ENCODE measurements at regions not wholly inside any gene's neighbourhood (a gene's known extent, or its start where the extent isn't known, plus 50 kb on each side); places are given as distances from the start of the nearest gene placed in this dataset.

DNA sequence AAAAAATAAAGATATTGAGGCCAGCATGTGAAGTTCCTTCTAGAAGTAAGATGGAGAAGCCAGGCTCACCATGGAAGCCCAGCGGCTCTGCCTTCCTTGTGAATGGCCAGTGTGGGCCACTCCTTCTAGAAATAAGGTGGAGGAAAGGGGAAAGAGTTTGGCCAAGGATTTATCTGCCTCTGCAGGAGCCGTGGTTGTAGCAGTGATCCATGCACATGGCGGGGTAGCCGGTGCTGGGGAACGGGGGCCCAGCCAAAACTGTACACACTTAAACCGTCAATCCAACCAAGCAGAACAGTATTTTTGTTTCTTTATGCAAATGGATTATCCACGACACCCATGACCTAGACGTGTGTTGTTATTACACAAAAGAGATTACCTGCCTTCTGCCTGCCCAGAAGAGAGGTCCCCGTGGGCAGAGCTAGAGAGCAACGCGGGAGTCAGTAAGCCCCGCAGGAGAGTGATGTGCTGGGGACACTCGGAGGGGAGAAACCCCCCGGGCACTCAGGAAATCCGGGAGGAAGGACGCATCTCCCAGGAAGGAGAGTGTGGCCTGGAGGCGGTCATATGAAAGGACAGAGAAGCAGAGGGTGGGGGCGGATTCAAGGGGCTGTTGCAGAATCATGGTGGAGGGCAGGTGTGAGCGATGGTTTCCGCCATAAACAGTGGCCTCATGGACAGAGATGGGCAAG is 218.4 kb upstream of the PPP2R2D start:
- no peak for TF ChIP-seq GATA3 (IDR thresholded peaks at IDR 0.05; ENCODE audit: low read depth, low read length)
- TF ChIP-seq GATA2 (IDR thresholded peaks at IDR 0.05; ENCODE audit: low read depth, low read length) = no peak

DNA sequence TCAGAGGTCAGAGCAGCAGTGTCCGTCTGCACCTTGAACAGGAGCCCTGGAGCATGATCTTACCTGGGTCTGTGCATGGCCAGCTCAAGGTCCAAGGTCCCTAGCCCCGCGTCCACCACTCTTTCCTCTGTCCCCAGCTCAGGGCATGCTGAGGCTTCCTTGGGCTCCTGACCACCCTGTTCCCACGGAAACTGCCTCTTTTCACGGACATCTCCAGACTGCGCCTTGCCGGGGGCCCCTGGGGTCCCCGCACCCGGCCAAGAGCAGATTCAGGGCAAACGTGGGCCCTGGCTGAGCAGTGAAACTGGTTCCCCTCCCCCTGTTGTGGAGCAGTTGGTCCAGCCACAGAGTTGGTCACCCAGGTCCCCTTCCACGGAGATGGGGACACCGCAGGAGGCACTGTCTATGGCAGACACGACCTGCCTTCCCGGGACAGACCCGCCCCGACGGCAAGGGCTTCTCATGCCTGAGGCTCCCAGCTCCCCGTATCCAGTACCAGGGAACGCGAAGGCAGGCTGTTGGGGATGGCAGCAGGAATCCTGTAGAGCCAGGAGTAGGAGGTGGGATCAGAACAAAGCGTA is 217.4 kb upstream of the PPP2R2D start:
- TF ChIP-seq GATA3 (IDR thresholded peaks at IDR 0.05; ENCODE audit: low read depth, low read length) = no peak

DNA sequence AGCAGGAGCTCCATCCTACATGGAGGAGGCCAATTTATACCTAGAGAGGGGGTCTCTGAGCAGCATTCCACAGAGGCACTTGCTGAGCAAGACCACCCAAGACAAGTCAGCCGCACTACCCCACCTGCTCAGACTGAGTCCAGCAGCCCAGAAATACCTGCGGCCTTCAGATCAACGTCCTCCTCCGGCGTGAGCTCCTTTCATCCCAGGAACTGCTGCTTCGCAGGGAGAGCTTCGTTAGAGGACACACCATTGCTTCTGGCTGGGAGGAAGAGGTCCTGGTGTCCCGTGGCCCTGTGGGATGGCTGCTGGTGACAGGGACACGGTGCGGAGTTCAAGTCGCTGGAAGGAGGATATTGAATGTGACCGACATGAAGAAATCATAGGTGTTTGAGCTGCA is 216.9 kb upstream of the PPP2R2D start:
- TF ChIP-seq GATA2 (IDR thresholded peaks at IDR 0.05; ENCODE audit: low read depth, low read length) (no peak), GATA3 (IDR thresholded peaks at IDR 0.05; ENCODE audit: low read depth, low read length) (no peak)

DNA sequence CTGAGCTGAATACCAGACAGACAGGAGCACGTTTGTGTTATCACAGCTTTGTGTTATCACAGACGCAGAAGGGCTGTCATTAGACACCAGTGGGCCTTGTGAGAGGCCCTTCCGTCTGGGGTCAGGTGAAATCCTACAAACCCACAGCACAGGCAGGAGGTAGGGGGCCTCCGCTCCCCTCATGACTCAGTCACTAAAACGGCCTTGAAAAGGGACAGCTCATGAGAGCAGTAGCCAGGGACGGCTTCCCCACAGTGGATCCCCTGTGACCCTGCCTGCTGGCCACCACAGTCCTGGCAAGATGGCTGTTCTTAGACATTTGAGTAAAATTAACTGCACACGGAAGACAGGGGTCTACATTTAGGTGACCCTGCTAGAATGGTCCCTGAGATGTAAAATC is 215.8 kb upstream of the PPP2R2D start:
- TF ChIP-seq GATA3 (IDR thresholded peaks at IDR 0.05; ENCODE audit: low read depth, low read length) = no peak
- no peak for TF ChIP-seq GATA2 (IDR thresholded peaks at IDR 0.05; ENCODE audit: low read depth, low read length)

DNA sequence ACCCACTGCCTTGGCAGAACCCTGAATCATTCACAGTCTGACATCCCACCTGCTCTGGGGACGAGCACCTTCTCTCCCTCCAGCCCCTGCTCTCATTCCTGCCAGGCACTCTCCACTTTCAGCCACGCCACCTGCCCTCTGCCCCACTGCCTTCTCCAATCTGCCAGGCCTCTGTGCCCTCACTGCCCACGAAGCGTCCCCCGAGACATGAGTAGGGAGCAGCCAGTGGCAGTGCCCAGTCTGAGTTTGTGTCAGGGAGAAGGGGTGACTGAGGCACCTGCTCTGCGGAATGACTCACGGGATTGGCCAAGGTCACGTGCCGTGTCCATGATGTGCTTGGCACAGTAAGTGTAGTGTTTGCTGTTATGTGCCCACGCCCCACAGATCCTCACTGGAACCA is 215.2 kb upstream of the PPP2R2D start:
- TF ChIP-seq GATA2 (IDR thresholded peaks at IDR 0.05; ENCODE audit: low read depth, low read length) (no peak), GATA3 (IDR thresholded peaks at IDR 0.05; ENCODE audit: low read depth, low read length) (no peak)

DNA sequence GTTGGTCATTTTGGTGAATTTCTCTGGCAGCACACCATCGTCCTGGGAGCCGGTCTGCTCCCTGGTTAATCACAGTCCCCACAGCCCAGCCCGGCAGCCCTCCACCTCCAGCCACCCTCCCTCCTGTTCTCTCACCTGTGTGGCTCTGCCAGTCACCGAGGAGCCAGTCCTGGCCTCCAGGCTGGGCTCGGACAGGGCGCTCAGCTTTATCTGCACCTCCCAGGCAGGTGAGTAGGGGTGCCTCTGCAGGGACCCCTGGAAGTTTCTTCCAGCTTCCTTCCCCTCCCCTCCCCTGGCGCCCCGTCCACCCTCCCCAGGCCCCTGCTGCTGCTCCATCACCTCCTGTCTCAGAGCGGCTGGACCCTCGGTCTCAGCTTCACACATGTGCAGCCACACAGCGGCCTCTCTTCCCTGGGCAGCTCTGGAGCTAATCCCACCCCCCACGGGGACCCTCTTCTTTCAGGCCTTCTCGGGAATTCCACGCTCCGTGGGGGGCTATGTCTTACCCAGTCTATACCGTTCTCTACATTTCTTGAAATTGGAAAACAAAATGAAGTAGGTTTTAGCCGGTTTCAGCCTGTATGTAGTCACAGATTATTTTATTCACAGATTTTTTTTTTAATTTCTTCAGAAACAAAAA is 213.9 kb upstream of the PPP2R2D start:
- no peak for TF ChIP-seq GATA3 (IDR thresholded peaks at IDR 0.05; ENCODE audit: low read depth, low read length)
- TF ChIP-seq GATA2 (IDR thresholded peaks at IDR 0.05; ENCODE audit: low read depth, low read length) = no peak

DNA sequence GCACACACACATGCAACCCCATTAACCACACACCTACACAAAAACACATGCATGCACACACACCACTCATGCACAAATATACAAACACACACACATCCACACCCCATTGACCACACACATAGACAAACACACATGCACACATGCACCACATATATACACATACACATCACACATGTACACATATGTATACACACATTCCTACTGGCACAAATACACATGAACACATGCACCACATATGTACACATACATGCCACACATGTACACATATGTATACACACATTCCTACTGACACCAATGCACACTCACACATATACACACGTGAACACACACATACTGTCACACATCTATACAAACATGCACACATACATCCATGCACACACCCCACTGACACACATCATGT is 212.5 kb upstream of the PPP2R2D start:
- TF ChIP-seq GATA2 (IDR thresholded peaks at IDR 0.05; ENCODE audit: low read depth, low read length) = no peak
- TF ChIP-seq GATA3 (IDR thresholded peaks at IDR 0.05; ENCODE audit: low read depth, low read length) = no peak

DNA sequence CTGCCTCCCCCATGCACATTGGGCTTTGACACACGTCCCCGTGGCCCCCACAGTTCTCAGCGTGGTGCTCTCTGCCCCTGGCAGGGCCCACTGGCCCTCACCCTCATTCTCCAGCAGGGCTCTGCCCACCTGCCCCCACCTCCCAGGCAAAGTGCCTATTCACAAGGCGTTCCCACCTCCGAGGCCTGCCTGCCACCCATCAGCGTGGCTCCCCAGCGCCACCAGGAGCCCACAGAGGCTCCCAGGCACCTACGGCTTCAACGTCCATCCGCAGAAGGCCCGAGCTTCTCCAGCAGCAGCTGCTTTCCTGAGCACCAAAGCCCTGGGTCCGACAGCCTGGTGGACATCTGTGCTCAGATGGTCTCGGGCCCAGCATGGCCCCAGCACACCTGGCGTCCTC is 211.8 kb upstream of the PPP2R2D start:
- TF ChIP-seq GATA3 (IDR thresholded peaks at IDR 0.05; ENCODE audit: low read depth, low read length) (no peak), GATA2 (IDR thresholded peaks at IDR 0.05; ENCODE audit: low read depth, low read length) (no peak)

DNA sequence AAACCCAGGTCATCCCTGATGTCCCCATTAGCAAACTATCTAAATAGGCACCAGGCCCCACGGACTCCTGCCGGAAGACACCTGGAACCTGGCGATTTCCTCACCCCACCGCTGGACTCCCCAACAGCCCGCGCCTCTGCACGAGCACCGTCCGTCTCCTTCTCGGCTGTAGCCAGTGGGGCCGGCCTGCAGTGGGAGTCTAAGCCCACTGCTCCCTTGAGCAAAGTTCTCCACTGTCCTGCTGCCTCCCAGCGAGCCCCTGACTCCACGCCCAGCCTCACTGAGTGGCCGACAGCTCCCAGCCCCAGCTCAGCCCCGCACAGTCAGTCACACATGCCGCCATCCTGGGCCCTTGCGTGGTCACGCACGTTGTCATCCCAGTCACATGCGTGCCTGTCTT is 211.3 kb upstream of the PPP2R2D start:
- TF ChIP-seq GATA2 (IDR thresholded peaks at IDR 0.05; ENCODE audit: low read depth, low read length) = no peak
- no peak for TF ChIP-seq GATA3 (IDR thresholded peaks at IDR 0.05; ENCODE audit: low read depth, low read length)

DNA sequence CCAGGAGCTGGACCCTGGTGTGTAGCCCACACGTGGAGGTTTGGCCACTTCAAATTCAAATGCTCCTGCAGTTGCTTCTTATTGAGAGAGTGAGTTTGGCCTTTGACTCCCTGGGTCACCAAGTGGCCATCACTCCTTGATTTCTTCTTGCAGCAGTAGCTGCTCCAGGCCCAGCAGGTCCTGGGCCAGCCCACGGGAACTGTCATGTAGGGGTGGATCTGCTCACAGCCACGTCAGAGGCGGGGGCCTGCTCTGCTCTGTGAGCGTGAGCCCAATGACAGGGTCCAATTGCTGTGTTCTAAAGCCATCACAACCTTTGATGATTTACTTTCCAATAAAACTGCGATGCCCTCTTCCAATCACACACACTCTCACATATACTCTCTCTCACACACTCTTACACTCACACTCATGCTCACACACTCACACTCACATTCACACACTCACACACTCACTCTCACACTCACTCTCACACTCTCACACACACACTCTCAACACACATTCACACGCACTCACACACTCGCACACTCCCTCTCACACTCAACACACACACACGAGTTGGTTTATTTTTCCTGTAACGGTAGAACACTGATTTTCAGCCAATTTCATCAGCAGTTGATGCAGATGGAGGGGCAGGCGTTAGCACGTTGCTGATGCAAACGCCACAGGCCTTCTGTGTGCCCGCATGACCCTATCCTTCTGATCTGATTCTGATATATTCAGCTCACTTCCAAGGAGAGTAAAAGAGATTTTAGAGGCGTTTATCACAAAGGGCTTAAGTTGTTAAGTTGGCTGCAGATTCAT is 210.7 kb upstream of the PPP2R2D start:
- TF ChIP-seq GATA2 (IDR thresholded peaks at IDR 0.05; ENCODE audit: low read depth, low read length) (no peak), GATA3 (IDR thresholded peaks at IDR 0.05; ENCODE audit: low read depth, low read length) (no peak)

DNA sequence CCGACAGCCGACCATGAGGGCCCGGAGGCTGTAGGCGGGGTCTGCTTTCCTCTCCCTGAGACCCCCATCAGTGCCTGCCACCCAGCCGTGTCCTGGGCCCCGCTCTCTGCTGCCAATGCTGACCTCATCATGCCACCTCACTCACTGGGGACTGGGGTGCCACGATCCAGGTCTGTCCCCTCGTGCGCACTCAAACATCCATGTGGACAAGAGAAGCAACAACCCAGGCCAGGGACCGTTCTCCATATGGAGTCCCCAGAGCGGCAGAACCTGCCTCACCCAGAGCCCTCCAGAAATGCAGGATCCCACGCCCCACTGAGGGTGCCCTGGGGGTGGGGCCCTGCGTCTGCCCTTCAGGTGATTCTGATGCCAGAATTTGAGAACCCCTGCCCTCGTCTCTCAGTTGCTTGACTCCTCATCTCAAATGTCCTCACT is 210.0 kb upstream of the PPP2R2D start:
- TF ChIP-seq GATA3 (IDR thresholded peaks at IDR 0.05; ENCODE audit: low read depth, low read length) (no peak), GATA2 (IDR thresholded peaks at IDR 0.05; ENCODE audit: low read depth, low read length) (no peak)

DNA sequence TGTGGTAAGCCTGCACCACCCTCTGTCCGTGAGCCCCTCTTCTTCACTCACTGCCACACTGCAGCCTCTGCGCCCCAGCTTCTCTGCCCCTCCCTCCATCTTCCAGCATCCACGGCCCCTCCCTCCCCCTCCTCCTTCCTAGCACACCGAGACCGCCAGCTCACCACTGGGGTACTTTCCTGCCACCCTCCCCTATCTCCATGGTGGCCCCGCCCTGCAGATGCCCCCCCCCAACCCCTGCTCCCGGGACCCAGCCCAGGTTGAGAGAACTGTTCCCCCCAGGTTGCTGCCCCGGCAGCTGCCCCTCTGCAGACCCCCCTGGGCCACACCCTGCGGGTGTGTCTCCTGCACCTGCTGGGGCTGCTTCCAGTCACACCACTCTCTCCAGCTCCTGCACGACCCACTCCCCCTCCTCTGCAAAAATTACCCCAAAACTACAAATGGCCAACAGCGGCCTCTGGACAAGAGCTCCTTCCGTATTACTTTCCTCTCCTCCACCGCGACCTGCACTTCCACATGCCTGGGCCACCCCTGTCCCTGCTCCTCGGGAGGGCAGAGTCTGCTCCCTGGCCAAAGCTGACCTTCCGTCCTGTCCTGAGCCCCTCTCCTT is 209.2 kb upstream of the PPP2R2D start:
- TF ChIP-seq GATA2 (IDR thresholded peaks at IDR 0.05; ENCODE audit: low read depth, low read length) = no peak

DNA sequence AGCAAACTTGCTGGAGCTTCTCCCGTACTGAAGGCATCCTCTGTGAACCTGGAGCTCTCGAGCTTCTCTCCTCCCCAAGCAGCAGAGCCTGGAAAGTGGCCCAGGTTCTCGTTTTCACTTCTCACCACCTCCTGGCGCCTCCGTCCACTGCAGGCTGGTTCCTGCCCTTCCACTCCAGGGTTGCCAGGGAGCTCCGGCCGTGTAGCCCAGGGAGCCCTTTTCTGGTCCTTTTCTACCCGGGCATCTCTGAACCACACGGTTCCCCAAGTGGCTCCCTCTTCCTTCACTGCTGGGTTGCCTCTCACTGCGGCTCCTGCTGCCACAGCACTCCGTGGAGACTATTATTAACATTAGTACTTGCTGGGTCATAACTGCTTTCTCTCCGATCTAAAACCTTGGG is 208.6 kb upstream of the PPP2R2D start:
- TF ChIP-seq GATA3 (IDR thresholded peaks at IDR 0.05; ENCODE audit: low read depth, low read length) (no peak), GATA2 (IDR thresholded peaks at IDR 0.05; ENCODE audit: low read depth, low read length) (no peak)

DNA sequence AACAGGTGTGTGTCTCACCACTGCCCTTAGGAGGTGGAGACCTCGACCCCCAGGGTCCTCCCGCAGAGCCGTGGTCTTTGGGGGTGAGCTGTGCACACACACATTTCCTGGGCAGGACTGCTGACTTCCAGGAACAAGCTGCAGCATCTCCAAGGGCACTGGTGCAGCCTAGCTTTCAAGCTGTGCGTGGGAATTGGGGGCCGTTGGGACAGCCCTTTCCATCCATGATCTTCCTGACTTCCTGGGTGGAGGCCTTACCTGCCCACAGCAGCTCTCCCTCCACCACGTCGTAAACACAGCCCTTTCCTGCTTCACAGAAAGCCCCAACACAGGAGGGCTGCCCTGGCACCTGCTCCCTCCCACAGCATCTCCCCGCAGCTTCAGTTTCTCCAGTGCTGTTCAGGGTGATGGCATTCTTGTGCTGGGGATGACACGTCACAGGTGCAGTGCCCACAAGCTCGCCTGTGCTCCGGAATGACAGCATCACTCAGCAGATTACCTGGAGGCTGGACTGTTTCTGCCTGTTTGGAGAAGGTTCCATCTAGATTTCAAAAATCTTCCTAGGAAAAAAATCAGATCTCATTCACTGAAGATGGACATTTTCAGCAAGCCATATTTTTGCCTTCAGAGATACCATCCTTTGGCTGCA is 208.0 kb upstream of the PPP2R2D start:
- TF ChIP-seq GATA3 (IDR thresholded peaks at IDR 0.05; ENCODE audit: low read depth, low read length) = no peak
- TF ChIP-seq GATA2 (IDR thresholded peaks at IDR 0.05; ENCODE audit: low read depth, low read length) = no peak

Data from SH-SY5Y (cell line).